ENCODE measurements at regions not wholly inside any gene's neighbourhood (a gene's known extent, or its start where the extent isn't known, plus 50 kb on each side); places are given as distances from the start of the nearest gene placed in this dataset.
"Not testable (repeated sequence)": the region's sequence is repeated elsewhere in the genome, so short reads cannot be mapped to it uniquely, and the experiment has no call there.

DNA sequence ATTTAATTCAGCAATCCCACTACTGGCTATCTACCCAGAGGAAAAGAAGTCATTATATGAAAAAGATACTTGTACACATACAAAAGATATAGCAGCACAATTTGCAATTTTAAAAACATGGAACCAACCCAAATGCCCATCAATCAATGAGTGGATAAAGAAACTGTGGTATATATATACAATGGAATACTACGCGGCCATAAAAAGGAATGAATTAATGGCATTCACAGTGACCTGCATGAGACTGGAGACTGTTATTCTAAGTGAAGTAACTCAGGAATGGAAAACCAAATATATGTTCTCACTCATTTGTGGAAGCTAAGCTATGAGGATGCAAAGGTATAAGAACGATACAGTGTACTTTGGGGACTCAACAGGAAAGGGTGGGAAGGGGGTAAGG is 102.8 kb upstream of the KCNMA1 start:
- DNase-seq (ENCODE audit: low spot score in 2 of 2); FAIRE-seq: not testable (repeated sequence)

DNA sequence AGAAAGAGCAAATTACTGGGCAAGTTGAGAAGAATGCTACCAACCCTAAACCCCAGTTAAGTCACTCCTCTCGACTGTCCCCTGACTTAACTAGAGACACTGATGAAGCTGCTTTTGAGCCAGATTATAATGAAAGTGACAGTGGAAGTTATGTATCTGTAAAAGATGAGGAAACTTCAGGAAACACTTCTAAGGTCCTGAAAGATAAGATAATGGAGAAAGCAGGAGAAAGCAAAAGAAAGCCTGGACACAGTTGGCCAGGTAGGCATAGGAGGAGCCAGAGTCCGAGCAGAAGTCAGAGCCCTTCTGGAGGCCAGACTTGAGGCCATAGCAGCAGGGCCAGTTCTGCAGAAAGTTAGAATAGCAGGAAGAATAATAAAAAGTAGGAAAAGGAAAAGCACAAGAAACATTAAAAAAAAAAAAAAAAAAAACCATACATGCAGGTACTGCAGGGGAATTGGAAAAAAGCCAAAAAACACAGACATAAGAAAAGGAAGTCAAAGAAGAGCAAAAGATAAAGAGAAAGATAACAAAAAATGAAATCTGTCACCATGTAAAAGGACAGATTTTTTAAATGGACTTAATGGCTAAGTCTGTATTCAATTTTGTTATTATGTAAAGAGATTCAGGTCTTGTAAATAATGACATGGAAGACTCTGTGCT is 101.0 kb upstream of the KCNMA1 start:
- no peak for FAIRE-seq
- DNase-seq (ENCODE audit: low spot score in 2 of 2) = no peak

DNA sequence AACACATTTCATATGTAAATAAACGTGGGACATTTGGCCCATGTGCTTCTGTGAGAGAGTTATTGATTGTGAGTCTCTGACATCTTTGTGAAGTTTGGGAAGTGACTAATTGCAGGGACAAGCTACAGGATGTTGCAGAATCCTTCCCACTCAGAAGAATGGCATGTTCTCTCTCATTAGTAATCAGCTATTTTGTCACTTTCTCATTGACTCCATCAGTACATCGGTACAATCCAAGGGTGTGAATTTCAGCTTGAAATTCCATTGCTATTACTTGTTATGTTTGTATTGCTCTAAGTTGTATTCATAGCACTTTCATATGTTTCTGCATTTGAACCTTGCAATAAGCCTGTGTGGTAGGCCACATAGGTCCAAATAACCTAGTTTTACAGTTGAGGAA is 100.0 kb upstream of the KCNMA1 start:
- no peak for FAIRE-seq
- no peak for DNase-seq (ENCODE audit: low spot score in 2 of 2)

DNA sequence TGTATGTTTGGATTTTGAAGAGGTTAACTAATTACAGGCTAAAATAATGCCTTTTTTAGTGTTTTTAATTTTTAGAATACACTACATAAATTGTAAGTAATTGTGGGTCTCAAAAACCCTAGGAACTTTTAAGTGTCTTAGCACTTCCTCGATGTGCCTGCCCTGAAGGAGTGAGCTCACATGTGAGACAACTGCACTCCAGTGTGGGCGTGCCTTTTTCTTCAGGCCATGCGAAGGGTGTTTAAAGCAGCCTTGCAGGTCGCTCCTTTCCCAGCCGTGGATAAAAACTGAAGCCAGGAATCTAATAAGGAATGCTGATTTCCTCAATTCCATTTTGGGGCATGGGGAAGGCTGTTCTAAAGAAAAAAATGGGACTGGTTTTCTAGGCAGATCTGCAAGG is 97.5 kb upstream of the KCNMA1 start:
- DNase-seq (ENCODE audit: low spot score in 2 of 2); FAIRE-seq: not testable (repeated sequence)

DNA sequence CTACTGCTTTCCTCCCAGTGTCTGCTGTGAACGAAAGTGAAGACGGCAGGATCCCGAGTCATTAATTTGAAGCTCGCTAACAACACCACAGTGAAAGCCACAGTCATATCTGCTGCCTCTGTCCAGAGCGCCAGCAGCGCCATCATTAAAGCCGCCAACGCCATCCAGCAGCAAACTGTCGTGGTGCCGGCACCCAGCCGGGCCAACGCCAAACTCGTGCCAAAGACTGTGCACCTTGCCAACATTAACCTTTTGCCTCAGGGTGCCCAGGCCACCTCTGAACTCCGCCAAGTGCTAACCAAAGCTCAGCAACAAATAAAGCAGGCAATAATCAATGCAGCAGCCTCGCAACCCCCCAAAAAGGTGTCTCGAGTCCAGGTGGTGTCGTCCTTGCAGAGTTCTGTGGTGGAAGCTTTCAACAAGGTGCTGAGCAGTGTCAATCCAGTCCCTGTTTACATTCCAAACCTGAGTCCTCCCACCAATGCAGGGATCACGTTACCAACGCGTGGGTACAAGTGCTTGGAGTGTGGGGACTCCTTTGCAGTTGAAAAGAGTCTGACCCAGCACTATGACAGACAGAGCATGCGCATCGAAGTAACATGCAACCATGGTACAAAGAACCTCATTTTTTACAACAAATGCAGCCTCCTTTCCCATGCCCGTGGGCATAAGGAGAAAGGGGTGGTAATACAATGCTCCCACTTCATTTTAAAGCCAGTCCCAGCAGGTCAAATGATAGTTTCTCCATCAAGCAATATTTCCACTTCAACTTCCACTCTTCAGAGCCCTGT is 94.8 kb upstream of the KCNMA1 start:
- DNase-seq (ENCODE audit: low spot score in 2 of 2) (no peak), FAIRE-seq (no peak)

DNA sequence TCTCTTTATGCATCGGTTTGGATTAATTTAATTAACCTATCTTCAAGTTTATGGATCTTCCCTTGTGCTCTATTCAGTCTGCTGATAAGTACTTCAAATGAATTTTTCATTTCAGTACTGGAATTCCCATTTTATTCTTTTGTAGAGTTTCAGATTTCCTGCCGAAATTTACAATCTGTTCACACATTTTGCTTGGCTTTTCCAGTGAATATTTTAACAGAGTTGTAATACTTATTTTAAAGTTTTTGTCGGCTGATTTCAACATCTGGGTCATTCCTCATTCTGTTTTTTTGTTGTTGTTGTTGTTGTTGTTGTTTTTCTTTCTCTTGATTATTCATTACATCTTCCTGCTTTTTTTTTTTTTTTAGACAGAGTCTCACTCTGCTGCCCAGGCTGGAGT is 89.9 kb upstream of the KCNMA1 start:
- DNase-seq (ENCODE audit: low spot score in 2 of 2) = no peak
- FAIRE-seq = no peak

DNA sequence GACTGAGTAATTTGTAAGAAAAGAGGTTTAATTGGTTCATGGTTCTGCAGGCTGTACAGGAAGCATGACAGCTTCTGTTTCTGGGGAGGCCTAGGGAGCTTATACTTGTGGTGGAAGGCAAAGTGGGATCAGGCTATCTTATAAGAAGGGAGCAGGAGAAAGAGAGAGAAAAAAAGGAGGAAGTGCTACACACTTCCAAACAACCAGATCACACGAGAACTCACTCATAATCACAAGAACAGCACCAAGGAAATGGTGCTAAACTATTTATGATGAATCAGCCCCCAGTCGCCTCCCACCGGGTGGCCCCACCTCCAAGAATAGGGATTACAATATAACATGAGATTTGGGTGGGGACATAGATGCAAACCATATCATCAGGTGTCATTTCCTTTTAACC is 89.1 kb upstream of the KCNMA1 start:
- DNase-seq (ENCODE audit: low spot score in 2 of 2) = no peak
- no peak for FAIRE-seq

DNA sequence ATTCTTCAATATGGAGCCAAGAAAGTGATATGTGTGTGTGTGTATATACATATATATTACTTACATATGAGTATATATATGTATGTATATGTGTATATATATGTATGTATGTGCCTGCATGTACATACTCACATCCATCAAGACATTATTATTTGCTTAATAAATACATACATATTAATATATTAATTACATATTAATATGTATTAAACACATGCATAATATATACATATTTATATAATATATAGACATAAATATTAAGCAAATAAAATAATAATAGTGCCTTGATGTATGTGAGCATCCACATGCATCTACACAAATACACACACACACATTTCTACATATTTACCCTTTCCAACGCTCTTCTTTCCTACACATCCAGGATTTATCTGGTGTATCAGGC is 88.7 kb upstream of the KCNMA1 start:
- DNase-seq (ENCODE audit: low spot score in 2 of 2) (no peak), FAIRE-seq (no peak)

DNA sequence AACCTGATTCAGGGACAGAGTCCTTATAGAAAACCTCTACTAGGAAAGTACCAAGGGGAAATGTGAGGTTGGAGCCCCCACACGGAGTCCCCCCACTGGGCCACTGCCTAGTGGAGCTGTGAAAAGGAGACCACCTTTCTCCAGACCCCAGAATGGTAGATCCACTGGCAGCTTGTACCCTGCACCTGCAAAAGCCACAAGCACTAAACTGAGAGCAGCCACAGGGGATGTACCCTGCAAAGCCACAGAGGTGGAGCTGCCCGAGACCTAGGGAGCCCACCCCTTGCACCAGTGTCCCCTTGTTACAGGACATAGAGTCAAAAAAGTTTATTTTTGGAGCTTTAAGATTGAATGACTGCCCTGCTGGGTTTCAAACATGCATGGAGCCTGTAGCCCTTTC is 87.2 kb upstream of the KCNMA1 start:
- FAIRE-seq (no peak), DNase-seq (ENCODE audit: low spot score in 2 of 2) (no peak)

DNA sequence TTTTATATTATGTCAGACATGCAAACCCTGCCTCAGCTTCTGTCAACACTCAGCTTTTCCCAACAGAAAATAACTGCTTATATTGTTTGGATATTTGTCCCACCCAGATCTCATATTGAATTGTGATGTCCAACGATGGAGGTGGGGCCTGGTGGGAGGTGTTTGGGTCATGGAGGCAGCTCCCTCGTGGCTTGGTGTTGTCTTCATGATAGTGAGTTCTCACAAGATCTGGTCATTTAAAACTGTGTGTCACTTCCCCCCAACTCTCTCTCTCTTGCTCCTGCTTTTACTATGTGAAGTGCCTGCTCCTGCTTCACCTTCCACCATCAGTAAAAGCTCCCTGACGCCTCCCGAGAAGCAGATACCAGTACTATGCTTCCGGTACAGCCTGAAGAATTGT is 85.8 kb upstream of the KCNMA1 start:
- DNase-seq (ENCODE audit: low spot score in 2 of 2) (no peak), FAIRE-seq (no peak)

DNA sequence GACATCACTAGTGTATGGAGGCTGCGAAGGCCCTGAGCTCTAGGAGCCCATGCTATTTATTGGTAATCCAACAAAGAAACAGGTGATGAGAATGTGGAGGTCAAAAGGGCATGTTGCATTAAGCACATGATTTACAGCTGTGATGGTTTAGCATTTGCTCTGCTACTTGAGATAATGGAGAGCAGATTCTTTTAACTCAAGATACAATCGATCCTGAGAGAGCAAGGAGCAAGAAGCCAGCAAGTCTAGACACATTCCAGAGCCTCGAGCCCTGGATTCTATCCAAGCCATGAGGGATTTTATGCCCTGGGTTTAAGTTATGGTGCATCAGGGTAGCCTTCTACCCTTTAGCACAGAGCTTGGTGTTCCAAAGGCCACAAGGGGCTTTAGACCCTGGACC is 85.3 kb upstream of the KCNMA1 start:
- not testable (repeated sequence) for FAIRE-seq

DNA sequence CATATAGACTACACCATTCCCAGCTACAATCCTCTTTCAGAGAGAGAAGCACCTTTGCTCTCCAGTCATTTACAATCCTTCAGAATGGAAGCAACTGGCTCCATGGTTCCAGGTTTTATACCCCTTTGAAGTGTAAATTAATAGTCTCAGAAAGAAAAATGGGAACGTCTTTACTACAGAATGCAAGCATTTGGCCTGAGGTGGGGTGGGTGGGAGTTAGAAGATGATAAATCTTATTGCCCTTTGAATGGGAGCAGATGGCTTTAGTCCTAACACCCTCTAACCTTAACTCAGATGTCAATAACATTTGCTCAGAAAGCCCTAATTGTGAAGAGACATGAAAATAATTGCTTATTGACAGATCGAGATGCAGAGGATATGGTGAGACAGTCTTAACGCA is 84.2 kb upstream of the KCNMA1 start:
- FAIRE-seq (no peak), DNase-seq (ENCODE audit: low spot score in 2 of 2) (no peak)

More for the DNA sequence above, 85.3 kb upstream of the KCNMA1 start:
- not testable (repeated sequence) for DNase-seq (ENCODE audit: low spot score in 2 of 2)

DNA sequence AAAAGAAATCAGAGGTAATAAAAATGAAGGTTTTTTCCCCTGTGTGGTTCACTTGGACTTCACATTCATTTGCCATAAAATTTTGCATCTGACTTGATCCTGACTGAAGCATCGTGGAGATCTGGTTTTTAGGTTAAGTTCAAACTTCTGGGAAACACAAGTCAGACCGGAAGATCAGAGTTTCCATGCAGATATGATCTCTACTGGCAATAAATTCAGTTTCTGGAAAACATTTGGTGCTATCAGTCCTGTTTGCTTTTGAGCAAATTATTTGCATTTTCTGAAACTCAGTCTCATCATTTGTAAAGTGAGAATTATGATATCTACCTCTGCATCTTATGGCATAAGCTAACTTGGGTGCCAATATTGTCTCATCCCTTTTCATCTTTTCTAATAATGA is 81.3 kb upstream of the KCNMA1 start:
- no peak for FAIRE-seq
- no peak for DNase-seq (ENCODE audit: low spot score in 2 of 2)

DNA sequence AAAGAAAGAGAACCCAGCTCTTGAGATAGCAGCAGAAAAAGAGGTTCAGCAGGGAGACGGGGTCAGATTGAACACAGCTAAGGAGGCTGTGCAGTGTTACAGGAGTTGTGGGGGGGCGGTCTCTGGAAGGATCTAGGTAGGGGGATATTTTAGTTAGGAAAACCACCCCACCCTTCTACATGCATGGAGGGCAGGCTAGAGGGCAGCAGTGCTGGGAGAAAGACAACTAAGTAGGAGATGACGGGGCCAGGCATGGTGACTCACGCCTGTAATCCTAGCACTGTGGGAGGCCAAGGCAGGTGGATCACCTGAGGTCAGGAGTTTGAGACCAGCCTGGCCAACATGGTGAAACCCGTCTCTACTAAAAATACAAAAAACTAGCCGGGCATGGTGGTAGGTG is 80.7 kb upstream of the KCNMA1 start:
- FAIRE-seq; DNase-seq (ENCODE audit: low spot score in 2 of 2): not testable (repeated sequence)

DNA sequence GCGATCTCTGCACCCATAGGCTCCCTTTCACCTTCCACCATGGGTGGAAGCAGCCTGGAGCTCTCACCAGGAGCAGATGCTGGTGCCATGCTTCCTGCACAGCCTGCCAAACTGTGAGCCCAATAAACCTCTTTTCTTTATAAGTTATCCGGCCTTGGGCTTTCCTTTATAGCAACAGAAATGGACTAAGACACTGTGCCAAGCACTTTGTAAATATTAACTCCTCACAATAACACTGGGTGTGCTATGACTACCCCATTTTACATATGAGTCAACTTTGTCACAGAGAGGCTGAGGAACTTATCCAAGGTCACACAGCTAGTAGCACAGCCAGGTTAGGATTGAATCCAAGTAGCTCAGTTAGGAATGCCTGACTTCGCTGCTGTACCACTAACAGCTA is 79.7 kb upstream of the KCNMA1 start:
- no peak for FAIRE-seq

DNA sequence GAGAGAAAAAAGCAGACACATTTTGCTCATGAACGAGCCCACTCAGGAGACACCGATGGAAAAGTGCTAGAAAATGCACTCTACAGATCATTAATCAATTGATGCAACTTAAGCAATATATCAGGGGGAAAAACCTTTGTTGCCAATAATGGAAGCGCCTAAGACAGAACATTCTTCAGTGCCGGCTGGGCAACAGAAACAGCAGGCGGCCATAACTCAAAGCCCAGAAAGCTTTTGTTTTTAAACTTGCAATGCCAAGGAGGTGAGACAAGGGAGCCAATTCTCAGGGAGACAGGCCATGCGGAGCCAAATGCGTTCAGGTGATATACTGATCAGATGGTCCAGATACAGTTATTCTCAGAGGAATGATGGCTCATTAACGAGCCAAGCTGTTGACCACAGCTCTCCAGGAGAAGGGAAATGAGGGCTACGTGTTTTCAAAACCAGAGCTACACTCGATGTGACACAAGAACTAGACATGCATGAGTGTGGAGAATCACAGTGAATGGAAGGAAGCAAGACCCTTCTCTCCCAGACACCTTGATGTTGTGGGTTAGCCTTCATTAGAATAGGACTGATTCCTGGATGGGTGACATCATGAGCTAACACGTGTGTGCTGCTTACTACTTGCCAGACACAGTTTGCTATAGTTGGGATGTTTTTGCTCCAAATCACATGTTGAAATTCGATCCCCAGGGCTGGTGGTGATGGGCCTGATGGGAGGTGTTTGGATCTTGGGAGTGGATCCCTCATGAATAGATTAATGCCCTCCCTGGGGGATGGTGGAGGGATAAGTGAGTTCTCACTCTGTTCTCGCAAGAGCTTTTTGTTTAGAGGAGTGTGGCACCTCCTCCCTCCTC is 79.1 kb upstream of the KCNMA1 start:
- FAIRE-seq = no peak
- DNase-seq (ENCODE audit: low spot score in 2 of 2) = no peak

More for the DNA sequence above, 79.7 kb upstream of the KCNMA1 start:
- DNase-seq (ENCODE audit: low spot score in 2 of 2) = no peak

DNA sequence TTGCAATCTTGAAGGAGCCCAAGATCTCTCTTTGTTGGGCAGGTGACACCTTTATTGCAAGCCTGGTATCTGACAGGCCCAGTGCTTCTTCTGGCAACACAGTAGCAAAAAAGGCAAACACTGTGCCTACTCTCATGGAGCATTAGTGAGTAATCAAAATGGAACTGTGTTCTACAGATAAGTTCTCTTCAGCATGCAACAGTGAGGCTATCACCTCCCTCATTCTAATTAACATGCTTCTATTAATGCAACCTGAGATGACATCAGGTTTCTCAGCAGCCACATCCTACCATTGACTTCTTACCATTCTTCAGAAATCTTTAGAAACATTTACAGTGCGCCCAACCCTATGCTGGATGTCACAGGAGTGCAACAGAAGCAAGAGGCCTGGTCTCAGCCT is 77.9 kb upstream of the KCNMA1 start:
- no peak for FAIRE-seq

DNA sequence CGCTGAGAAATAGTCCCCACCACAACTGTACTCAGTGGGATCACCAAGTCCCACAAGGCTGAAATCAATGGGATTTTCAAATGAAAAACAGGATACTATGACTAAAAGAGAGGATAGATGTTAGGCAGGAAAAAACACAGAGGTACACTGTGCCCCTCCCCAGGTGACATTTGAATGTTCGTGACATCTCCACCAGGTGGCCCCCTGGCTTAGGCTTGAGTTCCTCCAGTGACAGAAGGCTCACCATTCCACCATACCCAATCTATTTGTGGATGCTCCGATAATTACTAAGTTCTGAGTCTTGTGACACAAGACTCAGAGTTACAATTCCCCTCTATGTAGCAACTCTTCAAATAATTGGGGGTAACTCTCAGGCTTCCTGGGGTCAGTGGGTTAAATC is 77.5 kb upstream of the KCNMA1 start:
- no peak for FAIRE-seq
- no peak for DNase-seq (ENCODE audit: low spot score in 2 of 2)

More for the DNA sequence above, 77.9 kb upstream of the KCNMA1 start:
- DNase-seq (ENCODE audit: low spot score in 2 of 2) = no peak

DNA sequence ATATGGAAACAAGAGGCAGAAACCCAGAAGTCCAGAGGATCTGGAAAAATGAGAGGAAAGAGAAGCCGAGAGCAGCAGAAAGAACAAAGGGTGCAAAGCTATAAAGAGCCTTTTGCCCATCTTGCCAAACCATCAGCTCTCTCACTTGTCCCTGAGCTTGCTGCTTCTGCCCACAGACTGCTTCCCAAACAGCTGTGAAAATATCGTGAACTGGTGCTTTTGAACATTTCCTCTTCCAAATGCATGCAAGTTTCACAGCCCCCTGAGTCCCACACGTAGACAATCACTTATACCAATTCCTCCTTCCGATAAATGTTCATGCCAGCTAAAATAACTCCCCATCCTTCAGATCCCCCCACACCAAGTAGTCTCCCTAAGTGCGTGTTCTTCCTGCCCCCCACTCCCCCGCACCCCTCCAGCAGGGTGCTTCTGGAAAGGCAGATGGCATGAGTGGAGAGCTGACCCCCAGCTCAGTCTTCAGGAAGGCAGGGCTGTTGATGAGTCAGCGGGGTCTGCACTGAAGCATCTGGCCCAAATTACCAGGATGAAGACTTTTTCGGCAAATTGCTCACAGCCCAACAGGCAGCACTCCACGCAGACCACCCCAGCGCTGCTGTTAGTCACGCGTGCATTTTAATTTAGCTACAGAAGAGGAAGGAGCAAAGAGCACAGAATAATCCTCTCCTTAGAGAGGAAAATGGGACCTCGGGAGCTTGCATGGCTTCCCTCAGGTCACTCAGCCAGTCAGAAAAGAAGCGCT is 76.1 kb upstream of the KCNMA1 start:
- no peak for FAIRE-seq
- peak in 1 of 2 donors; percentile 15 for DNase-seq (ENCODE audit: low spot score in 2 of 2)

DNA sequence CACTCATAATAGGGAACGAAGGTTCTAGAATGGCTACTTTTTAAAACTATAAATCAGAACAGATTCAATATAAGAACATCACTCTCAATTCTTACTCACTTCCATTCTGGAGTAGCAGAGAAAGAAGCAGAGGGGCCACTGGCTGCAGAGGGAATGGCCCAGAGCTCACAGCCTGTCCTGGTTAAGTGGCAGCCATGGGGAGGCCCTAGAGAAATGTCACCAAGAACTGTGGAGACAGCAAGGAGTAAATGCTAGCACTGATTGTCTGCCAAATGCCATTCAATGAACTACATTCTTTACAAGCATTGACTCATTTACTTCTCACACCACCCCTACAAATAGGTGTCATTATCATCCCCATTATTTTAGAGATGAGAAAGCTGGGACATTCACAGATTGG is 74.6 kb upstream of the KCNMA1 start:
- DNase-seq (ENCODE audit: low spot score in 2 of 2) = no peak
- FAIRE-seq = no peak

DNA sequence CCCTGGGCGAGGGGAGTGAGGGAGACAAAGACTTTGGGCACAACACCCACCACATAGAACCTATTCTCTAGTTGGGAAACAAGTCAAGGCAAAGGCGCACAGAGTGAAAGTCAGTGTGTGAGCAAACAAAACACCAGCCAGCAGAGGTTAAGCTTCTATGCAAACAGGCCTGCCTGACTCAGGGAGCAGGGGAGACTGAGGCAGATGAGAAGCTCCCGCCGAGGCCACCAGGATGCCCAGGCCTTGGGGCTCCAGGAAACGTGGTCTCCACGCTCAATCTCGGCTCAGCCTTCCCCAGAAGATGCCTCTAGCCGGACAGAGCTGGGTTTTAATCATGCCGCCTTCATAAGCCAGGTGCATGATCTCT is 74.1 kb upstream of the KCNMA1 start:
- no peak for FAIRE-seq
- no peak for DNase-seq (ENCODE audit: low spot score in 2 of 2)
